ENCODE measurements at regions not wholly inside any gene's neighbourhood (a gene's known extent, or its start where the extent isn't known, plus 50 kb on each side); places are given as distances from the start of the nearest gene placed in this dataset.
"Not testable (repeated sequence)": the region's sequence is repeated elsewhere in the genome, so short reads cannot be mapped to it uniquely, and the experiment has no call there.

GRCh38 chr10:81498011-81498551 is 376.9 kb upstream of the NRG3 start:
- H3K36me3 ChIP-seq (replicated peaks; ENCODE audit: control insufficient read depth, insufficient read depth, low read length) = no peaks in the 10 kb centered on the region
- H3K27me3 ChIP-seq (ENCODE audit: control insufficient read depth, insufficient read depth, low read length) = no peaks in the 10 kb centered on the region
- no peak for DNase-seq
- no peak overlapping the region for H3K4me3 ChIP-seq (ENCODE audit: insufficient read depth, low read depth, low read length)

GRCh38 chr10:81502677-81503359 is 372.2 kb upstream of the NRG3 start:
- H3K4me3 ChIP-seq (ENCODE audit: insufficient read depth, low read depth, low read length) = no peak overlapping the region
- DNase-seq = no peak
- H3K36me3 ChIP-seq (replicated peaks; ENCODE audit: control insufficient read depth, insufficient read depth, low read length) = no peaks in the 10 kb centered on the region
- no peaks in the 10 kb centered on the region for H3K27me3 ChIP-seq (ENCODE audit: control insufficient read depth, insufficient read depth, low read length)

- not testable (repeated sequence) for H3K4me3 ChIP-seq (ENCODE audit: insufficient read depth, low read depth, low read length); DNase-seq; H3K27me3 ChIP-seq (ENCODE audit: control insufficient read depth, insufficient read depth, low read length); H3K36me3 ChIP-seq (replicated peaks; ENCODE audit: control insufficient read depth, insufficient read depth, low read length)
These were observed 369.2 kb upstream of the NRG3 start for GRCh38 chr10:81505777-81506176.

- H3K27me3 ChIP-seq (ENCODE audit: control insufficient read depth, insufficient read depth, low read length) = no peaks in the 10 kb centered on the region
- no peak overlapping the region for H3K4me3 ChIP-seq (ENCODE audit: insufficient read depth, low read depth, low read length)
- H3K36me3 ChIP-seq (replicated peaks; ENCODE audit: control insufficient read depth, insufficient read depth, low read length) = no peaks in the 10 kb centered on the region
- no peak for DNase-seq
These were observed 360.2 kb upstream of the NRG3 start for GRCh38 chr10:81514811-81515210.

GRCh38 chr10:81520688-81521087 is 354.3 kb upstream of the NRG3 start:
- H3K4me3 ChIP-seq (ENCODE audit: insufficient read depth, low read depth, low read length) = no peak overlapping the region
- no peaks in the 10 kb centered on the region for H3K27me3 ChIP-seq (ENCODE audit: control insufficient read depth, insufficient read depth, low read length)
- no peak for DNase-seq
- H3K36me3 ChIP-seq (replicated peaks; ENCODE audit: control insufficient read depth, insufficient read depth, low read length) = no peaks in the 10 kb centered on the region

- Histone ChIP-seq H3K27me3 (ENCODE audit: control insufficient read depth, insufficient read depth, low read length) (no peaks in the 10 kb centered on the region), H3K36me3 (replicated peaks; ENCODE audit: control insufficient read depth, insufficient read depth, low read length) (no peaks in the 10 kb centered on the region), H3K4me3 (ENCODE audit: insufficient read depth, low read depth, low read length) (no peak overlapping the region)
- no peak for DNase-seq
These were observed 350.5 kb upstream of the NRG3 start for GRCh38 chr10:81524467-81524866.

GRCh38 chr10:81532403-81532802 is 342.6 kb upstream of the NRG3 start:
- Histone ChIP-seq H3K36me3 (replicated peaks; ENCODE audit: control insufficient read depth, insufficient read depth, low read length) (no peaks in the 10 kb centered on the region), H3K27me3 (ENCODE audit: control insufficient read depth, insufficient read depth, low read length) (no peaks in the 10 kb centered on the region), H3K4me3 (ENCODE audit: insufficient read depth, low read depth, low read length) (no peak overlapping the region)
- DNase-seq = no peak

- no peak for DNase-seq
- no peaks in the 10 kb centered on the region for H3K36me3 ChIP-seq (replicated peaks; ENCODE audit: control insufficient read depth, insufficient read depth, low read length)
- H3K27me3 ChIP-seq (ENCODE audit: control insufficient read depth, insufficient read depth, low read length) = no peaks in the 10 kb centered on the region
- no peak overlapping the region for H3K4me3 ChIP-seq (ENCODE audit: insufficient read depth, low read depth, low read length)
These were observed 340.0 kb upstream of the NRG3 start for GRCh38 chr10:81534991-81535390.

GRCh38 chr10:81541517-81541916 is 333.5 kb upstream of the NRG3 start:
- no peaks in the 10 kb centered on the region for H3K27me3 ChIP-seq (ENCODE audit: control insufficient read depth, insufficient read depth, low read length)
- H3K36me3 ChIP-seq (replicated peaks; ENCODE audit: control insufficient read depth, insufficient read depth, low read length) = no peaks in the 10 kb centered on the region
- H3K4me3 ChIP-seq (ENCODE audit: insufficient read depth, low read depth, low read length) = no peak overlapping the region
- DNase-seq = no peak

GRCh38 chr10:81546243-81546642 is 328.8 kb upstream of the NRG3 start:
- no peak for DNase-seq
- Histone ChIP-seq H3K36me3 (replicated peaks; ENCODE audit: control insufficient read depth, insufficient read depth, low read length) (no peaks in the 10 kb centered on the region), H3K4me3 (ENCODE audit: insufficient read depth, low read depth, low read length) (no peak overlapping the region)

GRCh38 chr10:81548160-81548559 is 326.8 kb upstream of the NRG3 start:
- H3K4me3 ChIP-seq (ENCODE audit: insufficient read depth, low read depth, low read length) = no peak overlapping the region
- no peak for DNase-seq
- no peaks in the 10 kb centered on the region for H3K36me3 ChIP-seq (replicated peaks; ENCODE audit: control insufficient read depth, insufficient read depth, low read length)
- H3K27me3 ChIP-seq (ENCODE audit: control insufficient read depth, insufficient read depth, low read length) = no peaks in the 10 kb centered on the region

More at GRCh38 chr10:81546243-81546642, 328.8 kb upstream of the NRG3 start:
- no peaks in the 10 kb centered on the region for H3K27me3 ChIP-seq (ENCODE audit: control insufficient read depth, insufficient read depth, low read length)

- Histone ChIP-seq H3K4me3 (ENCODE audit: insufficient read depth, low read depth, low read length) (no peak overlapping the region), H3K27me3 (ENCODE audit: control insufficient read depth, insufficient read depth, low read length) (no peaks in the 10 kb centered on the region), H3K36me3 (replicated peaks; ENCODE audit: control insufficient read depth, insufficient read depth, low read length) (no peaks in the 10 kb centered on the region)
- DNase-seq = no peak
These were observed 310.9 kb upstream of the NRG3 start for GRCh38 chr10:81564143-81564542.

- Histone ChIP-seq H3K27me3 (ENCODE audit: control insufficient read depth, insufficient read depth, low read length) (no peaks in the 10 kb centered on the region), H3K36me3 (replicated peaks; ENCODE audit: control insufficient read depth, insufficient read depth, low read length) (no peaks in the 10 kb centered on the region), H3K4me3 (ENCODE audit: insufficient read depth, low read depth, low read length) (no peak overlapping the region)
- DNase-seq = peak; percentile 1
These were observed 305.5 kb upstream of the NRG3 start for GRCh38 chr10:81569488-81569887.

- peak; percentile 2 for DNase-seq
- no peaks in the 10 kb centered on the region for H3K36me3 ChIP-seq (replicated peaks; ENCODE audit: control insufficient read depth, insufficient read depth, low read length)
- H3K27me3 ChIP-seq (ENCODE audit: control insufficient read depth, insufficient read depth, low read length) = no peaks in the 10 kb centered on the region
- no peak overlapping the region for H3K4me3 ChIP-seq (ENCODE audit: insufficient read depth, low read depth, low read length)
These were observed 304.6 kb upstream of the NRG3 start for GRCh38 chr10:81570349-81570748.

GRCh38 chr10:81570878-81571794 is 303.9 kb upstream of the NRG3 start:
- Histone ChIP-seq H3K27me3 (ENCODE audit: control insufficient read depth, insufficient read depth, low read length) (no peaks in the 10 kb centered on the region), H3K36me3 (replicated peaks; ENCODE audit: control insufficient read depth, insufficient read depth, low read length) (no peaks in the 10 kb centered on the region), H3K4me3 (ENCODE audit: insufficient read depth, low read depth, low read length) (no peak overlapping the region)
- peak; percentile 8 for DNase-seq
